IPS-18c (cell line): ENCODE measurements at regions not wholly inside any gene's neighbourhood (a gene's known extent, or its start where the extent isn't known, plus 50 kb on each side); places are given as distances from the start of the nearest gene placed in this dataset.

Experiments used
- H3K4me3 ChIP-seq: 2 replicates; pipeline ENCODE4 v1.7.0; 2013; ENCODE audit warnings: low read depth, mild to moderate bottlenecking, low read length, moderate library complexity; ENCODE audit not compliant: insufficient read depth
- H3K9me3 ChIP-seq: one replicate; pipeline ENCODE4 v1.6.1; 2013; ENCODE audit warnings: mild to moderate bottlenecking, low read length, moderate library complexity; ENCODE audit not compliant: control insufficient read depth, insufficient read depth

DNA sequence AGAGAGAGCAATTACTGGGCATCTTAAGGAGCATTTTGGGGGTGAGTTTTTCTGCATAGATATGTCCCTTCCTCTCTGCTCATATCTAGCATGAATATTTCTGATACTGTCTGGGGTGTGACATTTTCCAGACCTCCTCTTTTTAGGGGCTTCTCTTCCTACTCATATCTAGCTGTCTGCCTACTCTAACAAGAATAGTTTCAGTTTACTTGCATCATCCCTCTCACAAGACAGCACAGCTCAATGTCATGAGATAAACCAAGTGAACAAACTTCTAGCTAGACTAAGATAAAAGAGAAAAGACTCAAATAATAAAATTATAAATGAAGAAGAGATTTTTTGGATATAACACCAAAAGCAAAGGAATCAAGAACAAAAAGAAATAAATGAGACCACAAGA lies 419.5 kb upstream of the SORCS1 start:
- Histone ChIP-seq H3K9me3 (peaks cover 2% of the 10 kb centered on the region), H3K4me3 (no peak overlapping the region)

DNA sequence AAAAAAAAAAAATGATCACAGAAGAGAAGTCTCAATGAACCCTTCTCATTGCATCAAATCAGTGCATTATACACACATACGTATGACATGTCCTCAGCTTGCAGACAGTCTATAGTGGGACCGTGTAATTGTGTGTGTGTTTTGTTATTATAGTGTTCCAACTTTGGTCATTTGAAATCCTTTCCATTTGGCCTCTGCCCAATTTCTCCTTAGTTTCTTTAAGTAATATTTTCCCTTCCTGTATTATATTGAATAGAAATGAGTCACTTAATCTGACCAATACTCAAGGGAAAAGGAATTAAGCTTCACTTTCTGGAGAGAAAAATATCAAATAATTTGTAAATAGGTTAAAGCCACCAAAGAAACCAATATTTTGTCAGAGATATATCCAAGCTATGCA lies 415.5 kb upstream of the SORCS1 start:
- Histone ChIP-seq H3K9me3 (no peaks in the 10 kb centered on the region), H3K4me3 (no peak overlapping the region)

GRCh38 chr10:107577221-107577620 lies 412.7 kb upstream of the SORCS1 start:
- Histone ChIP-seq H3K9me3 (no peaks in the 10 kb centered on the region), H3K4me3 (no peak overlapping the region)

DNA sequence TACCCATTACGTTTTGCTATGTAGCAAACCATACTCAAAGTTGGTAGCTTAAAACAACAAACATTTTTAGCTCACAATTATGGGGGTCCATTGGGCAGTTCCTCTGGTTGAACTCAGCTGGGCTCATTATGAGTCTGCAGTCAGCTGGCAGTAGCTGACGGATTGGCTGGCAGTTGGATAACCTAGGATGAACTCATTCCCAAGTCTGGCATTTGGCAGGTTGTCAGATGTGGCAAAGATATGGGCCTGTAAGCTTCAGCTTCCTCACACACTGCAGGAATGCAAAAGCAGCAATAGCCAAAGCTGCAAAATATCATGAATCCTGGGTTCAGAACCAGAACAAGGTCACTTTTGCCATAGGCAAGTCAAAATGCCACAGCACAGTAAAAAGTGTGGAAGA lies 412.2 kb upstream of the SORCS1 start:
- no peaks in the 10 kb centered on the region for H3K9me3 ChIP-seq

DNA sequence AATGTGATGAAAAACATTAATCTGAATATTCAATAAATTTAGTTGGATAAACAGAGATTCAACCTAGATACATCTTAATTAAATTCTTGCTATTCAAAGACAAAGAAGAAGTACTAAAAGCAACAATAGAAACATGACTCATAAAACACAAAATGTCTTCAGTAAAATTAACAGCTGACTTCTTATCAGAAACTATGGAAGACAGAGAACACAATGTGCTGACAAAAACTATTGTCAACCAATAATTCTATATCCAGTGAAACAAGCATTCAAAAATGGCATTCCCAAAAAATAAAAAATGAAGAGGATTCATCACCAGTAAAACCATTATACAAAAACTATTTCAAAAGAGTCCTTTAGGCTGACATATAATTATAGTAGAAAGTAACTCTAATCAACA lies 400.5 kb upstream of the SORCS1 start:
- H3K4me3 ChIP-seq, result no peak overlapping the region
- no peaks in the 10 kb centered on the region for H3K9me3 ChIP-seq

More for the DNA sequence above, 412.2 kb upstream of the SORCS1 start:
- no peak overlapping the region for H3K4me3 ChIP-seq

DNA sequence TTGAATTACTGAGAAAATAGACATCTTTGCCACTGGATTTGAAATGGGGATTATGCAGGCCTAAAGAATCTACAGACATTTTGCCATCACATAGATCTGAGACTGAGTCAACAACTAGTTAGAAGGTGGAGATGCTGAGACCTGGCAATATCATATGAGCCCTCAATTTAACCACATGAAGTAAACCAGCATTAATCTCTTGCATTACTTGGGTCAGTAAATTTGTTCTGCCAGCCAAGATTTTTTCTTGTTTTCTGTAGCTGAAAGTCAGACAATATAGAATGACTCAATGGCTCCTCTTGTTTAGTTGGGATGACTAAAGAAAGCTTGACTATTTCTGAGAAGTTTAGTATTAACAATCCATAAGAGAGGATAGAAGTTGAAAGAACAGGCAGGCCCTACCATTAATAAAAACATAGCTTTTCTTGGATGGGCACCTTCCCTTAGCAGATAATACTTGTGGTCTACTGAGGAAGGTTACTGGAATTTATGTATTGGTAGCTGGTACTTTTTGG lies 396.7 kb upstream of the SORCS1 start:
- no peaks in the 10 kb centered on the region for H3K9me3 ChIP-seq

GRCh38 chr10:107557916-107558315 lies 393.4 kb upstream of the SORCS1 start:
- H3K9me3 ChIP-seq, result no peaks in the 10 kb centered on the region

More for the DNA sequence above, 396.7 kb upstream of the SORCS1 start:
- no peak overlapping the region for H3K4me3 ChIP-seq

GRCh38 chr10:107554333-107554732 lies 389.8 kb upstream of the SORCS1 start:
- Histone ChIP-seq H3K4me3 (no peak overlapping the region), H3K9me3 (no peaks in the 10 kb centered on the region)

More at GRCh38 chr10:107557916-107558315, 393.4 kb upstream of the SORCS1 start:
- no peak overlapping the region for H3K4me3 ChIP-seq

- no peaks in the 10 kb centered on the region for H3K9me3 ChIP-seq
These were observed 389.0 kb upstream of the SORCS1 start for GRCh38 chr10:107553470-107553869.

GRCh38 chr10:107552963-107553362 lies 388.5 kb upstream of the SORCS1 start:
- Histone ChIP-seq H3K4me3 (no peak overlapping the region), H3K9me3 (no peaks in the 10 kb centered on the region)

More at GRCh38 chr10:107553470-107553869, 389.0 kb upstream of the SORCS1 start:
- H3K4me3 ChIP-seq, result no peak overlapping the region

DNA sequence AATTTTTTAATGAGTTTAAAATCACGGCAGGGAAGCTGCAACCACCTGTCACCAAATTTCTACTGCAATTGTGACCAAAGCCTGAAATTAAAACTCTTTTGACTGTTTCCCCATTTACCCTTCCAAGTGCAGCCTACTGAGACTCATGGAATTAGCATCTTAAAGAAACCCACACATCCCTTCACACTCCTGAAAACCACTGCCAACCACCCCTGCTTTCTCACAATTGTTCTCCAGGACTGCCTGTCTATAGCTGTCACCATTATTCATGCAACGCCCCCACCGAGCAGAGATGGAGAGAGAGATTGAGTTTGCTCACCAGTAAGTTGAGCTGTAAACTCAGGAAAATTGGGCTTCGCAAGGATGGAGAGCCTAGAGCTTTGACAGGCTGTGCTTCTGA lies 383.8 kb upstream of the SORCS1 start:
- no peak overlapping the region for H3K4me3 ChIP-seq
- H3K9me3 ChIP-seq, result no peaks in the 10 kb centered on the region

DNA sequence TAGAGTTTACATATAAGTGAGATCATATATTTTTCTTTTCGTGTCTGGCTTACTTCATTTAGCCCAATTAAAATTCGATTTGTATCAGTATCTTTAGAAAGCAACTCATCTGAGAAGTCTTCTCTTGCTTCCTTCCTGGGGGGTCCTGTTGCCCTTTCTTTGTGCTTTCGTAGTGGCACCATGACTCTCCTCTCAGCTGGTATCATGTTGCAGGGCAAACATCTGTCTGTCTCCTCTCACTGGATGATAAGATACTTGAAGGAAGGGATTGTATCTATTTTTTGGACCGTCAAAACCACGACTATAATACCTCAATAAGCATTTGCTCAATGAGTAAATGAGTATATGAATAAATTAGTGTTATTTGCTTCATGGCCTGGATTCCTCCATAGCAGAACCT lies 382.5 kb upstream of the SORCS1 start:
- Histone ChIP-seq H3K4me3 (no peak overlapping the region), H3K9me3 (no peaks in the 10 kb centered on the region)

DNA sequence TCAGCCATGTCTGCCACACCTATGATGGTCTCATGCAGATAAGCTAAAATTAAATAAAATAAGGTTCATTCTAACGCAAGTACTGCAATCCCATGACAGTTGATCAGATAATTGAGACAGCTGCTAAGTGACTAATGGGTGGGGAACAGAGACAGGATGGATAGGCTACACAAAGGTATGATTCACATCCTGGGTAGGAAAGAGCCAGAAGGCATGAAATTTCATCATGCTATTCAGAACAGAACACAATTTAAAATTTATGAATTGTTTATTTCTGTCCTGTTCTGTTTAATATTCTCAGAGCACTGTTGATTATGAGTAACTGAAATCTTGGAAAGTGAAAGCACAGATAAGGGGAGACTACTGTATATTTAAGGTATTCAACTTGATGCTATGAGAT lies 381.8 kb upstream of the SORCS1 start:
- H3K9me3 ChIP-seq, result no peaks in the 10 kb centered on the region
- H3K4me3 ChIP-seq, result no peak overlapping the region

GRCh38 chr10:107545717-107546116 lies 381.2 kb upstream of the SORCS1 start:
- H3K9me3 ChIP-seq, result no peaks in the 10 kb centered on the region
- no peak overlapping the region for H3K4me3 ChIP-seq

GRCh38 chr10:107544706-107545520 lies 380.4 kb upstream of the SORCS1 start:
- H3K9me3 ChIP-seq, result no peaks in the 10 kb centered on the region
- H3K4me3 ChIP-seq, result no peak overlapping the region

- Histone ChIP-seq H3K4me3 (no peak overlapping the region), H3K9me3 (no peaks in the 10 kb centered on the region)
These were observed 378.1 kb upstream of the SORCS1 start for GRCh38 chr10:107542607-107543006.

DNA sequence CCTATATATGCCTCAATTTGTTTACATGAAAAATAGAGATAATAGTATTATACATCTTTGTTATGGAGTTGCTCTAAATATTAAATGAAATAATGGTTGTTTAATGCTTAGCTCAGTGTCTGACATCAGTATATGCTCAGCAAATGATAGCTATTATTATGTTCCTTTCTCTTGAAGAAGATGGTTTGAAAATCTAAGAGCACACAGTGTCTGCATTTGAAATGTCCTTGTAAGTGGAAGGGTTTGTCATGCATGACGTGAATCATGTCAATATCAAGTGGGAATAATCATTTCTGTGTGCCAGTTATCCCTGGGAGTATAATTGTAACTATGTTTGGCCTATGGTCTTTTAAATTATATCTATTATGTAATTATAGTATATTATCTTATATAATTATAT lies 377.5 kb upstream of the SORCS1 start:
- H3K9me3 ChIP-seq, result no peaks in the 10 kb centered on the region
- no peak overlapping the region for H3K4me3 ChIP-seq

- Histone ChIP-seq H3K9me3 (no peaks in the 10 kb centered on the region), H3K4me3 (no peak overlapping the region)
These were observed 376.5 kb upstream of the SORCS1 start for GRCh38 chr10:107540981-107541380.

GRCh38 chr10:107529350-107529749 lies 364.8 kb upstream of the SORCS1 start:
- Histone ChIP-seq H3K4me3 (no peak overlapping the region), H3K9me3 (peaks cover 2% of the 10 kb centered on the region)
